ENCODE measurements at regions not wholly inside any gene's neighbourhood (a gene's known extent, or its start where the extent isn't known, plus 50 kb on each side); places are given as distances from the start of the nearest gene placed in this dataset.

DNA sequence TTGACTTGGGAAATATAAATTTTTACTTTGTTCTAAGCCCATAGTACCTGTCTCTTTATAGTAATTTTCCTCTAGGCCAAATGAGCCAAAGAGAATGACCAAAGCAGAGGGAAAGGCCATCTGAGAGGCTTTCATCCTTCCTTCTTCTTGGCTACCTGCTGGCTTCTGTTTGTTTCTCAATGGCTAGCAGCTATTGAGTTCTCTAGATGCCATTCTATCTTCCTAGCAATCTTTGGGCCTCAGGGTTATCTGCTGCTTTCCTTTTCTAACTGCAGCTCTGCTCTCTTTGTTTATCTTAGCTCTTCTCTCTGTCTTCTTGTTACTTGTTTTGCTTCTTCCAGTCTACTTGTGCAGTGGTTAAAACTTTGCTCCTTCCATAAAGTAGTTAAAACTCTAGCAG, 601.1 kb upstream of the NRXN1 start:
- no peaks in the 10 kb centered on the region for H3K4me1 ChIP-seq (ENCODE audit: control insufficient read depth, insufficient read depth, low read length)
- no peak for ATAC-seq
- intact Hi-C loops (cut with DNase I): no loop called here

DNA sequence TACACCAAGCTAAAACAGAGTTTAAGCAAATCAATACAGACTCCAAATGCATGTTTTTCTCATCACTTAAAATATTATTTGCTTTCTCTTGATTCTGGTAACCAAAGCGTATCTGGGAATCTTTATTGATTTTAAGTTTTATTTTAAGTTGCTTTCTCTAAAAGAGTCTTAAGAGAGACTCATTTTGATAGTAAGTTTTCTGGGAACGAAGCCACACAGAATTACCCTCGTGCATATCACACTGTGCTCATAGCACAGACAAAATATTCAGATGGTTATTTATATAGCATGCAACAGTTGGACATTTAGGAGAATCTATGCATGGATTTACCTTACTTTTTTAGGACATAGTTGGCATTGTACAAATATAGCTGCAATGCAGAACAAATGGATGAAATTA, 597.5 kb upstream of the NRXN1 start:
- ATAC-seq (no peak), DNase-seq (no peak)
- intact Hi-C loops (cut with DNase I): no loop called here
- no peaks in the 10 kb centered on the region for H3K9me3 ChIP-seq (ENCODE audit: control insufficient read depth, low read length)
- H3K27me3 ChIP-seq (ENCODE audit: control insufficient read depth, insufficient read depth): no peaks in the 10 kb centered on the region
- 41% methylated on average over 3 of the region's 3 CpGs for WGBS
- H3K27ac ChIP-seq (ENCODE audit: low read length): no peak overlapping the region
- no peak overlapping the region for H3K4me3 ChIP-seq (ENCODE audit: low read length)
- H3K4me1 ChIP-seq (ENCODE audit: control insufficient read depth, insufficient read depth, low read length): no peaks in the 10 kb centered on the region

More for the DNA sequence above, 601.1 kb upstream of the NRXN1 start:
- H3K27ac ChIP-seq (ENCODE audit: low read length): no peak overlapping the region
- H3K4me3 ChIP-seq (ENCODE audit: low read length): no peak overlapping the region
- H3K27me3 ChIP-seq (ENCODE audit: control insufficient read depth, insufficient read depth): no peaks in the 10 kb centered on the region
- H3K9me3 ChIP-seq (ENCODE audit: control insufficient read depth, low read length): no peaks in the 10 kb centered on the region
- DNase-seq: no peak

DNA sequence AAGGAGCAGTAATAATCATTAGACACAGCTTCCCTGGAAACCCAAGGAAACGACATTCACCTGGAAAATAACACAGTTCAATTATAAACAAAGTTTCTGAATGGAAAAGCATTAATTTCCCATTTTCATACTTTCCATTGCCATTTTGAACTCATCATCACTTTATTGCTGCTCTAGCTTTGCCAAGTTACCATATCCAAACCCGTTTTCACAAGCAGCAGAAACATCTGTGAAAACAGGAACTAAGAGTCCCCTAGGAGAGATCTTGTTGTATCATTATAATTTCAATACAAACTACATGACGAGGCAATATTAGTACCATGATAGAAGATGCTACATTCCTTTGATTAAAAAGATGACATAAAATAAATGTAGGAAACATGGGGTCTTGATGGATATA, 597.0 kb upstream of the NRXN1 start:
- Histone ChIP-seq H3K4me1 (ENCODE audit: control insufficient read depth, insufficient read depth, low read length) (no peaks in the 10 kb centered on the region), H3K27ac (ENCODE audit: low read length) (no peak overlapping the region), H3K9me3 (ENCODE audit: control insufficient read depth, low read length) (no peaks in the 10 kb centered on the region), H3K27me3 (ENCODE audit: control insufficient read depth, insufficient read depth) (no peaks in the 10 kb centered on the region), H3K4me3 (ENCODE audit: low read length) (no peak overlapping the region)
- intact Hi-C loops (cut with DNase I): no loop called here
- WGBS: 36% methylated on average over 3 of the region's 3 CpGs
- ATAC-seq: no peak
- no peak for DNase-seq

DNA sequence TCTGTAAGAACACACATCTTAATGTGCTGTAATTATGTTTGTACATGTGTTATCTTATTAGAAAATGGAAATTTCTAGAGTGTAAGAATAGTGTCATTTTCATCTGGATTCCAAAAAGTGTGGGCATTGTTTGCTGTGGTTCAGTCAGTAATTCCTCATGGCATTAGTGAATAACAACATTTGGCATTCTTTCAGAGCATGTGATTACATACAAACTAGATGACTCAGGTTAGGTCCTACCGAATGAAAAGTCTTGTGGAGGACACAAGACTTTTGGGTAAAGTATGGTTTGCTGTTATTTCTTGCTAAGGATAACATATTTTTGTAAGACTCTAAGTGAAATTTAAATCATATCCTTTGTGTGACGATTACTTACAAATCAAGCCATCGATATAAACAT, 593.1 kb upstream of the NRXN1 start:
- H3K4me1 ChIP-seq (ENCODE audit: control insufficient read depth, insufficient read depth, low read length): no peaks in the 10 kb centered on the region
- H3K27ac ChIP-seq (ENCODE audit: low read length): no peak overlapping the region
- 80% methylated on average over 3 of the region's 3 CpGs for WGBS
- intact Hi-C loops (cut with DNase I): no loop called here
- no peak overlapping the region for H3K4me3 ChIP-seq (ENCODE audit: low read length)
- H3K9me3 ChIP-seq (ENCODE audit: control insufficient read depth, low read length): no peaks in the 10 kb centered on the region
- no peaks in the 10 kb centered on the region for H3K27me3 ChIP-seq (ENCODE audit: control insufficient read depth, insufficient read depth)
- no peak for DNase-seq
- no peak for ATAC-seq

DNA sequence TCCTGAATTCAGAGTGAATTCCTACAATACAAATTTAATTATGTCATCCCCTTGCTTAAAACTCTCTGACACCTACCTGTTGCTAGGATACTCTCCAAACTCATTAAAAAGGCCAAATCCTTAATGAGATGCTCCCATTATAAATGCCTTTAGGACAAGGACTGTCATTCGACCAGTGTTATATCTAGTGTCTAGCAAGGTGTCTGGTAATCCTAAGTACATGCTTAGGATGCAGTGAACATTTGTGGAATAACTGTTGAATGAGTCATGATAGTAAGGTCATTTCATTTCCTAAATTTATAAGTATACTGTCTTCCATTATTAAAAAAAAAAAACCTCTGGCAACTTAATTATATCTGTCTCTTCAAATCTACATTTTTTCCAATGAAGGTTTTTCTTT, 588.9 kb upstream of the NRXN1 start:
- intact Hi-C loops (cut with DNase I): no loop called here
- DNase-seq (no peak), ATAC-seq (no peak)
- Histone ChIP-seq H3K4me3 (ENCODE audit: low read length) (no peak overlapping the region), H3K9me3 (ENCODE audit: control insufficient read depth, low read length) (no peaks in the 10 kb centered on the region), H3K27me3 (ENCODE audit: control insufficient read depth, insufficient read depth) (no peaks in the 10 kb centered on the region), H3K4me1 (ENCODE audit: control insufficient read depth, insufficient read depth, low read length) (no peaks in the 10 kb centered on the region), H3K27ac (ENCODE audit: low read length) (no peak overlapping the region)
- 50% methylated on average over 1 of the region's 1 CpG for WGBS

DNA sequence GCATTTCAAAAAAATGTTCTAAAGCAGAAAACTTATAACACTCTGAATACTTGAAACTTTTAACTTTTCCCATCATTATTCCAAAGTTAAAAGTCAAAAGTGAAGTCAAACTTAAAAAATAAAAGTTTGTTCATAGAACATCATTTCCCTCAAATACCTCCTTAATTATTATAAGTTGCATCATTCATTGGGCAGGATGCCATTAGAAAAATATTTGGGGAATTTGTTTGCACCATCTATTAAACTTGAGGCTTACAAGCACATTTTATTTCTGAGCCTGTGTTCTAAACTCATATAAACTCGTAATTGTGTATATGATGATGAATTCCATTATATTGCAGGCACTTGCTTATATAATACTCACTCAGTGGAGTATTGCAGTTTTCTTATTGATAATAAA, 588.0 kb upstream of the NRXN1 start:
- no peak for DNase-seq
- ATAC-seq: no peak
- intact Hi-C loops (cut with DNase I): no loop called here
- no peak overlapping the region for H3K27ac ChIP-seq (ENCODE audit: low read length)
- H3K9me3 ChIP-seq (ENCODE audit: control insufficient read depth, low read length): no peaks in the 10 kb centered on the region
- no peak overlapping the region for H3K4me3 ChIP-seq (ENCODE audit: low read length)
- H3K4me1 ChIP-seq (ENCODE audit: control insufficient read depth, insufficient read depth, low read length): no peaks in the 10 kb centered on the region
- 64% methylated on average over 1 of the region's 1 CpG for WGBS
- no peaks in the 10 kb centered on the region for H3K27me3 ChIP-seq (ENCODE audit: control insufficient read depth, insufficient read depth)

GRCh38 chr2:51612387-51612786, 580.5 kb upstream of the NRXN1 start:
- Histone ChIP-seq H3K27ac (ENCODE audit: low read length) (no peak overlapping the region), H3K4me1 (ENCODE audit: control insufficient read depth, insufficient read depth, low read length) (no peaks in the 10 kb centered on the region), H3K27me3 (ENCODE audit: control insufficient read depth, insufficient read depth) (no peaks in the 10 kb centered on the region), H3K9me3 (ENCODE audit: control insufficient read depth, low read length) (no peaks in the 10 kb centered on the region), H3K4me3 (ENCODE audit: low read length) (no peak overlapping the region)
- ATAC-seq (no peak), DNase-seq (no peak)
- 78% methylated on average over 3 of the region's 3 CpGs for WGBS
- intact Hi-C loops (cut with DNase I): no loop called here

- WGBS: 91% methylated on average over 5 of the region's 5 CpGs
These were observed 569.8 kb upstream of the NRXN1 start for GRCh38 chr2:51601706-51602105.

DNA sequence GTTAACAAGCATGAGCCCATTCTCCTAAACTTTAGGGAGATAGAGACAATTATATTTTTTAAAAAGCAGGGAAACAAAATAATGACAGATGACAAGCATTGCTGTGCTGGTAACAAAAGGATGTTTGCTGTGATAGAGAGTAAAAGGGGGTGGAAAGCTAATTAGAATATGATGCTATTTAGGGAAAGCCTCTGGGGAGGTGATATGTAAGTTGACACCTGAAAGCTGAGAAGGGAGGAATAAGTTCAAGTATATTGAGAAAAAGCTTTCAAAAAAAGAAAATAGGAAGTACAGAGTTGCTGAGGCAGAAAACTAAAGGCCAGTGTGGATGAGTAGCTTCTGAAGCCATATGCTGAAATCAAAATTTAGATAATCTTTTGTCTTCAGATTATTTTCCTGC, 565.2 kb upstream of the NRXN1 start:
- Histone ChIP-seq H3K27me3 (ENCODE audit: control insufficient read depth, insufficient read depth) (no peaks in the 10 kb centered on the region), H3K4me3 (ENCODE audit: low read length) (no peak overlapping the region), H3K4me1 (ENCODE audit: control insufficient read depth, insufficient read depth, low read length) (no peaks in the 10 kb centered on the region), H3K27ac (ENCODE audit: low read length) (no peak overlapping the region), H3K9me3 (ENCODE audit: control insufficient read depth, low read length) (no peaks in the 10 kb centered on the region)
- DNase-seq (no peak), ATAC-seq (no peak)
- intact Hi-C loops (cut with DNase I): no loop called here

More at GRCh38 chr2:51601706-51602105, 569.8 kb upstream of the NRXN1 start:
- DNase-seq (no peak), ATAC-seq (no peak)
- intact Hi-C loops (cut with DNase I): no loop called here
- no peaks in the 10 kb centered on the region for H3K27me3 ChIP-seq (ENCODE audit: control insufficient read depth, insufficient read depth)
- H3K27ac ChIP-seq (ENCODE audit: low read length): no peak overlapping the region
- no peaks in the 10 kb centered on the region for H3K4me1 ChIP-seq (ENCODE audit: control insufficient read depth, insufficient read depth, low read length)
- no peak overlapping the region for H3K4me3 ChIP-seq (ENCODE audit: low read length)
- no peaks in the 10 kb centered on the region for H3K9me3 ChIP-seq (ENCODE audit: control insufficient read depth, low read length)

DNA sequence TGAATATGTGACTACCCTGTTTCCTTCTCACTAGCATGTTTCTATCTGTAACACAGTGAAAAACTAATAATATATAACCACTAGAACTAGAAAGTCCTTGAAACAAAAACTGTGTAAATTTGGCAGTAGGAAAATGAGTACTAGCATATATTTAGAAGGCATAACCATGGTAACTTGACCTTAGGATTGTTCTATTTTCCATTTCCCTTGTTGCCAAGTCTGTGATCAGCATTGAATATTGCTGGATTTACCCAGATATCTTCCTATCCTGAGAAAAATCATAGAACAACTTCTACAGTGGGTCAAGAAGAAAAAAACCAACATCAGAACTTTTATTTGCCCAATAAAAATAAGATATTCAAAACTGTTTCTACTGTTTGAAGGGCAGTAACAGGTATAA, 563.9 kb upstream of the NRXN1 start:
- no peaks in the 10 kb centered on the region for H3K4me1 ChIP-seq (ENCODE audit: control insufficient read depth, insufficient read depth, low read length)
- ATAC-seq: no peak
- no peak overlapping the region for H3K4me3 ChIP-seq (ENCODE audit: low read length)
- intact Hi-C loops (cut with DNase I): no loop called here
- H3K27me3 ChIP-seq (ENCODE audit: control insufficient read depth, insufficient read depth): no peaks in the 10 kb centered on the region
- no peak overlapping the region for H3K27ac ChIP-seq (ENCODE audit: low read length)
- no peak for DNase-seq
- H3K9me3 ChIP-seq (ENCODE audit: control insufficient read depth, low read length): no peaks in the 10 kb centered on the region

GRCh38 chr2:51581636-51582267, 549.8 kb upstream of the NRXN1 start:
- intact Hi-C loops (cut with DNase I): no loop called here
- H3K9me3 ChIP-seq (ENCODE audit: control insufficient read depth, low read length): no peaks in the 10 kb centered on the region

DNA sequence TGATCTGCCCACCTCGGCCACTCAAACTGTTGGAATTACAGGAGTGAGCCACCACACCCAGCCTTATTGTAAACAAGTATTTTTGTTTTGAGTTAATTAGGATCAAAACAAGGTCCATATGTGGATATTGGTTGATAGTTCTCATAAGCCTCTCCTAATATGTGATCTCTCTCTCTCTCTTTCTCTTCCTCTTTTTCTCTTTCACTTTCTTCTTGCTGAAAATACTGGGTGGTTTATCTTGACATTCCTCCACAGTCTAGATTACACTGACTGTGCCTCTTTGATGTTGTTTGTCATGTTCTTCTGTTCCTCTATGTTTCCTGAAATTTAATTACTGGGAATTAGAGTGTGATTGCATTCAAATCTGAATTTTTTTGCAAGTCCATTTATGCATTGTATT, 547.5 kb upstream of the NRXN1 start:
- Histone ChIP-seq H3K27me3 (ENCODE audit: control insufficient read depth, insufficient read depth) (no peaks in the 10 kb centered on the region), H3K4me3 (ENCODE audit: low read length) (no peak overlapping the region), H3K4me1 (ENCODE audit: control insufficient read depth, insufficient read depth, low read length) (no peaks in the 10 kb centered on the region), H3K27ac (ENCODE audit: low read length) (no peak overlapping the region), H3K9me3 (ENCODE audit: control insufficient read depth, low read length) (no peaks in the 10 kb centered on the region)
- WGBS: 94% methylated on average over 1 of the region's 1 CpG
- intact Hi-C loops (cut with DNase I): no loop called here
- ATAC-seq: no peak
- no peak for DNase-seq

More at GRCh38 chr2:51581636-51582267, 549.8 kb upstream of the NRXN1 start:
- WGBS: 90% methylated on average over 22 of the region's 22 CpGs
- ATAC-seq (no peak), DNase-seq (peak in 1 of 3 donors; percentile 5)
- Histone ChIP-seq H3K27me3 (ENCODE audit: control insufficient read depth, insufficient read depth) (no peaks in the 10 kb centered on the region), H3K27ac (ENCODE audit: low read length) (no peak overlapping the region), H3K4me1 (ENCODE audit: control insufficient read depth, insufficient read depth, low read length) (no peaks in the 10 kb centered on the region), H3K4me3 (ENCODE audit: low read length) (no peak overlapping the region)
